ENCODE measurements at regions not wholly inside any gene's neighbourhood (a gene's known extent, or its start where the extent isn't known, plus 50 kb on each side); places are given as distances from the start of the nearest gene placed in this dataset.

DNA sequence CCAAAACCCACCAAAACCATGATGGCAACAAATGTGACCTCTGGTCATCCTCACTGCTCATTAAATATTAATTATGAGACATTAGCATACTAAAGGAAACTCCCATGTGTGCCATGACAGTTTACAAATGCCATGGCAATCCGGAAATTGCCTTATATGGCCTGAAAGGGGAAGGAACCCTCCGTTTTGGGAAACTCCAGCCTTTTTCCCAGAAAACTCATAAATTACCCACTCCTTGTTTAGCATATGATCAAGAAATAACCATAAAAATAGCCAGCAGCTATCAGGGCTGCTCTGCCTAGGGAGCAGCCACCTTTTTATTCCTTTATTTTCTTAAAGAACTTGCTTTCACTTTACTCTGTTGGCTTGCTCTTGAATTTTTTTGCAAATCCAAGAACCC is 992.7 kb downstream of the NTRK3 start:
- TF ChIP-seq CTCF (IDR thresholded peaks at IDR 0.05) (no peak), POLR2A (IDR thresholded peaks at IDR 0.05) (no peak)
